GM12878 (cell line): ENCODE measurements at regions not wholly inside any gene's neighbourhood (a gene's known extent, or its start where the extent isn't known, plus 50 kb on each side); places are given as distances from the start of the nearest gene placed in this dataset.

Source experiments
- ATF3 ChIP-seq: IDR thresholded peaks from 2 replicates; pipeline ENCODE4 v1.6.1; 2011; ENCODE audit warnings: low read depth, mild to moderate bottlenecking, low read length, moderate library complexity, borderline replicate concordance; ENCODE audit errors: extremely low read depth
- IRF4 ChIP-seq: IDR thresholded peaks from 2 replicates; pipeline ENCODE4 v1.6.1; 2011; ENCODE audit warnings: low read depth, low read length
- JUND ChIP-seq: IDR thresholded peaks from 2 replicates; pipeline ENCODE4 v1.6.1; 2012; ENCODE audit warnings: low read depth, mild to moderate bottlenecking, low read length, improper control_type of control experiment, moderate library complexity
- MXI1 ChIP-seq: fragments of 150-350 bp; IDR thresholded peaks from 2 replicates; pipeline ENCODE4 v1.6.1; 2011; ENCODE audit warnings: low read depth, mild to moderate bottlenecking, inconsistent platforms, low read length, improper control_type of control experiment
- NFYA ChIP-seq: IDR thresholded peaks from 2 replicates; pipeline ENCODE4 v1.6.1; 2011; ENCODE audit warnings: low read depth, mild to moderate bottlenecking, low read length, improper control_type of control experiment, borderline replicate concordance
- NR2F1 ChIP-seq: fragments of 450-650 bp; conservative IDR thresholded peaks from 2 replicates; pipeline ENCODE4 v1.6.1; 2017; ENCODE audit warnings: mild to moderate bottlenecking
- SKIL ChIP-seq: fragments of 450-650 bp; IDR thresholded peaks from 2 replicates; pipeline ENCODE4 v1.6.1; 2017; ENCODE audit warnings: mild to moderate bottlenecking, low read depth, inconsistent platforms; ENCODE audit not compliant: poor library complexity, severe bottlenecking
- STAT3 ChIP-seq: IDR thresholded peaks from 2 replicates; pipeline ENCODE4 v1.6.1; 2011; ENCODE audit warnings: low read depth, low read length, improper control_type of control experiment
- ZNF592 ChIP-seq: fragments of 450-650 bp; IDR thresholded peaks from 2 replicates; pipeline ENCODE4 v1.6.1; 2017; ENCODE audit warnings: mild to moderate bottlenecking, moderate library complexity

- TF ChIP-seq ZNF592 = no peak
- TF ChIP-seq ATF3 = no peak
- no peak for TF ChIP-seq STAT3
- no peak for TF ChIP-seq IRF4
- no peak for TF ChIP-seq NFYA
- TF ChIP-seq JUND = no peak
- TF ChIP-seq NR2F1 = no peak
- TF ChIP-seq MXI1 = no peak
- no peak for TF ChIP-seq SKIL
Measured at GRCh38 chr12:78305808-78306207, 475.1 kb downstream of the NAV3 start (continued).
